Stimulated activated naive CD8-positive, alpha-beta T cell treated with anti-CD3 and anti-CD28 coated beads, Interleukin-15, Interleukin-2, amounts not matched to agents 100 ng/mL and 50 ng/mL, for 24 hours (primary cell): ENCODE measurements at regions not wholly inside any gene's neighbourhood (a gene's known extent, or its start where the extent isn't known, plus 50 kb on each side); places are given as distances from the start of the nearest gene placed in this dataset.

Source experiments
- H3K27ac Mint-ChIP-seq: one replicate; pipeline ENCODE4 v1.8.0; 2021; ENCODE audit warnings: mild to moderate bottlenecking, mixed read lengths
- H3K27me3 Mint-ChIP-seq: one replicate; pipeline ENCODE4 v1.8.0; 2021; ENCODE audit warnings: mixed read lengths
- H3K36me3 Mint-ChIP-seq: one replicate; pipeline ENCODE4 v1.8.0; 2021; ENCODE audit warnings: low read depth, mixed read lengths
- H3K4me1 Mint-ChIP-seq: one replicate; pipeline ENCODE4 v1.8.0; 2021; ENCODE audit warnings: low read depth, mixed read lengths
- H3K4me3 Mint-ChIP-seq: one replicate; pipeline ENCODE4 v1.8.0; 2021; ENCODE audit warnings: mild to moderate bottlenecking, mixed read lengths
- H3K9me3 Mint-ChIP-seq: one replicate; pipeline ENCODE4 v1.8.0; 2021; ENCODE audit warnings: mixed read lengths

GRCh38 chr13:37947419-37948140 lies 78.0 kb upstream of the TRPC4 start:
- Mint-ChIP-seq H3K9me3 (peaks cover 4% of the 10 kb centered on the region), H3K27ac (no peak overlapping the region), H3K36me3 (no peaks in the 10 kb centered on the region), H3K4me3 (no peak overlapping the region), H3K4me1 (no peaks in the 10 kb centered on the region), H3K27me3 (no peaks in the 10 kb centered on the region)

- Mint-ChIP-seq H3K4me1 (no peaks in the 10 kb centered on the region), H3K36me3 (no peaks in the 10 kb centered on the region), H3K9me3 (peaks cover 4% of the 10 kb centered on the region), H3K4me3 (no peak overlapping the region), H3K27me3 (no peaks in the 10 kb centered on the region), H3K27ac (no peak overlapping the region)
Observed at GRCh38 chr13:37945651-37946575, 76.3 kb upstream of the TRPC4 start.

GRCh38 chr13:37944869-37945442 lies 75.4 kb upstream of the TRPC4 start:
- H3K4me3 Mint-ChIP-seq, result no peak overlapping the region
- no peaks in the 10 kb centered on the region for H3K4me1 Mint-ChIP-seq
- H3K27ac Mint-ChIP-seq, result no peak overlapping the region
- H3K9me3 Mint-ChIP-seq, result peaks cover 4% of the 10 kb centered on the region
- no peaks in the 10 kb centered on the region for H3K36me3 Mint-ChIP-seq
- no peaks in the 10 kb centered on the region for H3K27me3 Mint-ChIP-seq

- H3K27me3 Mint-ChIP-seq, result no peaks in the 10 kb centered on the region
- no peak overlapping the region for H3K27ac Mint-ChIP-seq
- H3K4me3 Mint-ChIP-seq, result no peak overlapping the region
- peaks cover 4% of the 10 kb centered on the region for H3K9me3 Mint-ChIP-seq
- no peaks in the 10 kb centered on the region for H3K4me1 Mint-ChIP-seq
- H3K36me3 Mint-ChIP-seq, result no peaks in the 10 kb centered on the region
Observed at GRCh38 chr13:37944081-37944868, 74.7 kb upstream of the TRPC4 start.

- Mint-ChIP-seq H3K4me1 (no peaks in the 10 kb centered on the region), H3K27ac (no peak overlapping the region), H3K9me3 (peaks cover 4% of the 10 kb centered on the region), H3K36me3 (no peaks in the 10 kb centered on the region), H3K4me3 (no peak overlapping the region), H3K27me3 (no peaks in the 10 kb centered on the region)
Observed at GRCh38 chr13:37942929-37943328, 73.4 kb upstream of the TRPC4 start.

- no peaks in the 10 kb centered on the region for H3K9me3 Mint-ChIP-seq
- no peaks in the 10 kb centered on the region for H3K4me1 Mint-ChIP-seq
- H3K27ac Mint-ChIP-seq, result no peak overlapping the region
- H3K36me3 Mint-ChIP-seq, result no peaks in the 10 kb centered on the region
- no peak overlapping the region for H3K4me3 Mint-ChIP-seq
- no peaks in the 10 kb centered on the region for H3K27me3 Mint-ChIP-seq
Observed at GRCh38 chr13:37934339-37935191, 65.0 kb upstream of the TRPC4 start.

- no peak overlapping the region for H3K4me3 Mint-ChIP-seq
- H3K4me1 Mint-ChIP-seq, result no peaks in the 10 kb centered on the region
- no peaks in the 10 kb centered on the region for H3K9me3 Mint-ChIP-seq
- H3K27ac Mint-ChIP-seq, result no peak overlapping the region
- H3K36me3 Mint-ChIP-seq, result no peaks in the 10 kb centered on the region
- no peaks in the 10 kb centered on the region for H3K27me3 Mint-ChIP-seq
Observed at GRCh38 chr13:37929308-37929707, 59.7 kb upstream of the TRPC4 start.

GRCh38 chr13:37927561-37927960 lies 58.0 kb upstream of the TRPC4 start:
- Mint-ChIP-seq H3K9me3 (no peaks in the 10 kb centered on the region), H3K36me3 (no peaks in the 10 kb centered on the region), H3K4me1 (no peaks in the 10 kb centered on the region), H3K4me3 (no peak overlapping the region), H3K27ac (no peak overlapping the region), H3K27me3 (no peaks in the 10 kb centered on the region)

- Mint-ChIP-seq H3K27me3 (no peaks in the 10 kb centered on the region), H3K9me3 (no peaks in the 10 kb centered on the region), H3K27ac (no peak overlapping the region), H3K36me3 (no peaks in the 10 kb centered on the region), H3K4me3 (no peak overlapping the region), H3K4me1 (no peaks in the 10 kb centered on the region)
Observed at GRCh38 chr13:37925878-37926473, 56.4 kb upstream of the TRPC4 start.

GRCh38 chr13:37923236-37923635 lies 53.7 kb upstream of the TRPC4 start:
- Mint-ChIP-seq H3K4me3 (no peak overlapping the region), H3K27me3 (no peaks in the 10 kb centered on the region), H3K9me3 (no peaks in the 10 kb centered on the region), H3K27ac (no peak overlapping the region), H3K4me1 (no peaks in the 10 kb centered on the region), H3K36me3 (no peaks in the 10 kb centered on the region)

GRCh38 chr13:37919329-37919880 lies 49.8 kb upstream of the TRPC4 start:
- no peaks in the 10 kb centered on the region for H3K9me3 Mint-ChIP-seq
- no peaks in the 10 kb centered on the region for H3K27me3 Mint-ChIP-seq
- H3K4me3 Mint-ChIP-seq, result no peak overlapping the region
- no peaks in the 10 kb centered on the region for H3K4me1 Mint-ChIP-seq
- no peak overlapping the region for H3K27ac Mint-ChIP-seq
- H3K36me3 Mint-ChIP-seq, result no peaks in the 10 kb centered on the region
